GM12872 (cell line): ENCODE measurements at regions not wholly inside any gene's neighbourhood (a gene's known extent, or its start where the extent isn't known, plus 50 kb on each side); places are given as distances from the start of the nearest gene placed in this dataset.

Experiments
- CTCF ChIP-seq: IDR thresholded peaks from 3 replicates; pipeline ENCODE4 v1.5.1; 2011; ENCODE audit warnings: low read depth, mild to moderate bottlenecking, low read length, moderate library complexity; ENCODE audit not compliant: insufficient read depth

GRCh38 chr4:149009223-149009622 is 567.0 kb upstream of the NR3C2 start:
- no peak for TF ChIP-seq CTCF

DNA sequence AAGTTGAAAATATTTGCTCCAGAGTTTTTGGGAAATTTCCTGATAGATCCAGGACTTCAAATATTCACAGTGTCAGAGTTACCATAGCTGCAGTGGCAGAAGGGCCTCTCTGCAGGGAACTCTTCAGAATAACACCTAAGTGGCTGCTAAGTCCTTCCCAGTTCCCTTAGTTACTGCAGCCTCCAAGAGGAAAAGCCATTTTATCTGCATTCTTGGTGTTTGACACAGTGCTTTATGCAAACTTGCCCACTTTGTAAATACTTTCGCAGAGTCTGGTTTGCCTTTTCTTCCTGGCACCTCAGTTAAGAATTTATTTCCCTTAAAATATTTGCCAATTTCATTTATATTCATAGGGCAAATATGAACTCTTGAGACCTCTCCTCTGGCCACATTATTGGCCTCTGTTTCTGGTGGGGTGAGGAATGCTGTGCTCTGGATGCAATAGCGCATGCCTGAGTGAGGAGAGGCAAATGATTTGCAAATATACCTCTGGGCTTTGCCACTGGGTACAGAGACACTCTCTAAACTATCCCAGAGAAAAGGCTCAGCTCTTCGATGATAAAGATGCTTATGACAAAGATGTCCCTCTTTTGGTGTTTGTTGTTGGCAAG is 566.3 kb upstream of the NR3C2 start:
- TF ChIP-seq CTCF, result no peak

DNA sequence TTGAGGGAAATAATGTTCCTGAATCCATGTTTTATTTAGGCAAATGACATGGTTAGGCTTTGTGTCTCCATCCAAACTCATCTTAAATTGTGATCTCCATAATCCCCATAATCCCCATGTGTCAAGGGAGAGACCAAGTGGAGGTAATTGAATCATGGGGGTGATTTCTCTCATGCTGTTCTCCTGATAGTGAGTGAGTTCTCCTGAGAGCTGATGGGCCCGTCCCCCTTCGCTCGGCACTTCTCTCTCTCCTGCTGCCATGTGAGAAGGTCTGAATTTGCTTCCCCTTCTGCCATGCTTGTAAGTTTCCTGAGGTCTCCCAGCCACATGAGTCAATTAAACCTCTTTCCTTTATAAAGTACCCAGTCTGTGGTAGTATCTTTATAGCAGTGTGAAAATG is 563.0 kb upstream of the NR3C2 start:
- TF ChIP-seq CTCF, result no peak

DNA sequence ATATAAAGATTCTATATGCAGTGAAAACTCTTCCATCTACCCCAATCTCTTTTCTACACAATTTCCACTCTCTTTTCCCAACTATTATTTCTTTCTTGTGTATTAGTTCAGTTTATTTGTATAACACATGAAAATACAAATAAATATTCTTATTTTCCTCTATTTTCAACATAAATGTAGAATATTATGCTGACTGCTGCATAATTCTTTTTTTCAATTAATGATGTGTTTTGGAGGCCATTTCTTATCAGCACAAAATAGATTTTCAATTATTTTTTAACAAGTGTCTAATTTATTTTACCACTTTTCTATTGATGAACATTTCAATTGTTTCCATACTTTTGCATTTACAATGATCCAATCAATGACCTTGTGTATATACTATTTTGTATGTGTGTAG is 557.7 kb upstream of the NR3C2 start:
- TF ChIP-seq CTCF, result no peak

- peak; percentile 42; the same call in 2 of the 3 replicates for TF ChIP-seq CTCF
Measured at GRCh38 chr4:148998719-148999118, 556.5 kb upstream of the NR3C2 start.

- no peak for TF ChIP-seq CTCF
Measured at GRCh38 chr4:148986951-148987350, 544.7 kb upstream of the NR3C2 start.

- no peak for TF ChIP-seq CTCF
Measured at GRCh38 chr4:148984951-148985350, 542.7 kb upstream of the NR3C2 start.
